HG03108 (cell line): ENCODE measurements at regions not wholly inside any gene's neighbourhood (a gene's known extent, or its start where the extent isn't known, plus 50 kb on each side); places are given as distances from the start of the nearest gene placed in this dataset.

Experiments used
- ATAC-seq: cut with Tn5 transposase; IDR thresholded peaks from one replicate; pipeline ENCODE4 v1.9.1; 2021; ENCODE audit warnings: moderate library complexity; ENCODE audit not compliant: unreplicated experiment

DNA sequence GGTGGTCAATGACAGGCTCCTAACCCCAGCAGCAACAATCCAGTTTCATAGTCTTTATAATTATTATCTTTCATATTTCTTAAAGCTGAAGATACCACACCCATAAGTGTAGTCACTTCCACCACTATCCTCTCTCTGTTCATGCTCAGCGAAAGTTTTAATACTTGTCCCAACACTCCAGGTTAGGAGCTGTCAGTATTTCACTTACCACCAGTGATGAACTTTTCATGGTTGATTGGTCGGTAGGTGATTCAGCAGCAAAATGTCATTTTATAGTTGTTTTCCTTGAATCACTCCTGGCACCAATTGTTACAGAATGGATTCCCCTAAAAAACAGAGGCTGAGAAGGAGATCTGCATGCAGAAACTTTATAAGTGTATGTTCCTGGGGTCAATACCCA is 324.9 kb downstream of the CCDC85A start:
- ATAC-seq, result no peak

DNA sequence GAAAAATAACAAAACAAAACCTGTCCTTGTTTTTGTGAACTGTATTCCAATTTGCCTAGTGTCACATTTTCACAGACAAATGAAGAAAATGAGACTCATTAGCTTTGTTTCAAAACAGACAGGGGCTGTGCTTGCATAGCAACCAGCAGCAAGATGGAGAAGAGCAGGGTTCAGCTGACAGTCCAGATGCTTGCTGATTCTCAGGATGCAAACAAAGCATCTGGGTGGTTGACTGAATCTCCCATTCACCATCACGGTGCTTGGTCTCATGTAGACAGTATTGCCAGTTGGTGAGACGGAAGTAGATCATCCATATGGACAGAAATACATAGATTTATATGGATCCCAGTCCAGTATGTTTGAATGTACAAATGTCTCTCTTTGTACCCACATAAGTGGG is 326.8 kb downstream of the CCDC85A start:
- ATAC-seq, result no peak

DNA sequence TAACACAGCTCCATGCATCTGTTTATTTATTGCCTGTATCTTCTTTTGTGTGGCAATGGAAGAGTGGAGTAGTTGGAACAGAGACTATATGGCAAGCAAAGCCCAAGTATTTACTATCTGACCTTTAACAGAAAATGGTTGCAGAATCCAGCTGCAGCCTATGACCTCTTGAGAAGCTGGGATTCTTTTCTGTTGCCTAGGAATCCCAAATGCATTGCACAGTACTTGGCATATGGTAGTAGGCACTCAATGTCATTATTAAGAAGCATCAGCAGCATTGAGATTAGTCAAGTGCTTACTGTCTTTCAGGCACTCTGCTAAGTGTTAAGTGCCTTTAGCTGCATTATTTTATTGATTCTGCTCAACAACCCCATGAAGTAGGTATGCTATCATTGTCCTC is 331.6 kb downstream of the CCDC85A start:
- no peak for ATAC-seq

DNA sequence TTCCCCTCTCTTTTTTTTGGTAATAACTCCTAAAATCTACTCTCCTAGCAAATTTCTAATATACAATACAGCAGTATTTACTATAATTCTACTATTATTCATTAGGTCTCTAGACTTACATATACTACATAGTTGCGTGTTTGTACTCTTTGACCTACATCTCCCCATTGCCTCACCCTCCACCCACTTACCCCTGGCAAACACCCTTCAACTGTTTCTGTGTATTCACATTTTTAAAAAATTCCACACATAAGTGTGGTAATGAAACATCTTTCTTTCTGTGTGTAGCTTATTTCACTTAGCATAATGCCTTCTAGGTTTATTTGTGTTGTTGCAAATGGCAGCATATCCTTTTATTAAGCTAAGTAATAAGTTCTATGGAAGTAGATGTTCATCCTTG is 336.0 kb downstream of the CCDC85A start:
- ATAC-seq, result no peak

DNA sequence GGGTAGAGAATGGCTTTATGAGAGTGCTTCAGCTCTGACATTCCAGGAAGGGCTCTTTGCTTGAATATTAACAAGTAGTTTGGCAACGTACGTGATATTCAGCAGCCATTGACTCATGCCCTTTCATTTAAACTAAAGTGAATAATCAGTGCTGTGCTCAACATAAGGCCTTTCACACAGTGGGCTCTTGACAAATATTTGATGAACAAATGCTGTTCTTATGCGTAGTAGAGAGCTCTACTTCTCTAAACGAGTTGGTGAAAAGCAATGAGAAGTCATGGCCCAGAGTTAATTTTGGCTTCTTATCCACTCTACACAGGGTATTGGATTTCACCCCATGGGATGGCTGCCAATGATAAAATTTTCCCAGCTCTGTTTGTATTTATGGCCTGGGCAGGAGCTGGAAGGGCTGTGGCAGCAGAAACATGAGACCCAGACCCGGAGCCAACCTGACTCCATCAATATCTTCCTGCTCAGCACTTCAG is 338.9 kb downstream of the CCDC85A start:
- no peak for ATAC-seq

DNA sequence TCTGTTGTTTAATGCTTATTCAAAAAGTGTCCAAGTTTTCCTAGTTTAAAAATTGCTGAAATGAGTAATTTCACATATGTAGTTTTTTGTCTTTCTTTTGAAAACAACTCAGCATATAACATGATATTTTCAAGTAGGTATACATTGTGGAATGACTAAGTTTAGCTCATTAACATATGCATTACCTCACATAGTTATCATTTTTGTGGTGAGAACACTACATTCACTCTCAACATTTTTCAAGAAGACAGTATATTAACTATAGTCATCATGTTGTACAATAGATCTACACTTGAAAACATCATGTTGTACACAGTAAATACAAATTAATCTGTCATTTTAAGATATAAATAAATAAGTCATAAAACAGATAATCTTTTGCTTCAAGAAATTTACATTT is 340.0 kb downstream of the CCDC85A start:
- ATAC-seq, result no peak

DNA sequence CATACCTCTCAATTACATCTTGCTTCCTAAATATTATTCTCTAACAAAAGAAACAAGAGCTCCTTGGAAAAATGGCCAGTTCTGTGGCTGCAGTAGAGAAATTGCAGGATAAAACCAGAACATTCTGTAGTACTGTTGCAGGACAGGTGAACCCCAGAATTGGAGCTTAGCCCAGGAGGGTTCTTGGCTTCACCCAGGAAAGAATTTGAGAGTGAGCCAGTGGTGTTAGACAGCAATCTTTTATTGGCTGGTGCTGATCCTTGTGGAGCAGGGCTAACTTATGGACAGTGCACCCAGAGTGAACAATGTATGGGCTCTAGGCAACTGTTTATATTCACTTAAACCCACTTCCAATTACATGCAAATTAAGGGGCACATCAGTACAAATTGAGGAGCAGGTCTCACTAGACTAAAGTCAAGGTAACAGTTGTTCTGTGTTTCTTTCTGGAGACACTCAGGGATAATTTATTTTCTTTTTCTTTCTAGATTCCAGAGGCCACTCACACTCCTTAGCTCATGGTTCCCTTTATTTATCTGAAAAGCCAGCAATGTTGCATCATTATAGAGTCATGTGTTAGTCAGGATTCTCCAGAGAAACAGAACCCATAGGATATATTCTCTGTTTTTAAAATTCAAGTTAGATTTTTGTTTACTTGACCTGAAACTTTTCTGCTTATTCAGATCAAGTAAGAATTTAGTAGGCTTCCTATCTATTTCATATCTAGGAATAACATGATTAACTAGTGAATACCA is 348.1 kb downstream of the CCDC85A start:
- no peak for ATAC-seq

DNA sequence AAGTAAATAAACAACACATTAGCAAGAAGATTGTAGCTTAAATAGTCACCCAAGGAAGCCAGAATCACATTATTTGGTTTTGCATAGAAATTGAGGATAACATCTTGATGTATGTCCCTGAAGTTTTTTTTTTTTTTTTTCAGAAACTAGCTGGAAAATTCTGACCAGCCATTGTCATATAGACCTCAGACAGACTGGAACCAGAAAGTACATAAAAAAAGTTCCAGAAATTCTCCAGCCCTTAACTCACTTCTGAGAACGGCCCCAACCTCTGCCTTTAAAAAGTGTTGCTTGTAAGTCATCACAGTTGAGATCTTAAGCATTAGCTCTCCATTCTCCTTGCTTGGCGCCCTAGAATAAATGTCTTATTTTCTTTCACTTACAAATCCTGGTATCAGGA is 350.5 kb downstream of the CCDC85A start:
- no peak for ATAC-seq

DNA sequence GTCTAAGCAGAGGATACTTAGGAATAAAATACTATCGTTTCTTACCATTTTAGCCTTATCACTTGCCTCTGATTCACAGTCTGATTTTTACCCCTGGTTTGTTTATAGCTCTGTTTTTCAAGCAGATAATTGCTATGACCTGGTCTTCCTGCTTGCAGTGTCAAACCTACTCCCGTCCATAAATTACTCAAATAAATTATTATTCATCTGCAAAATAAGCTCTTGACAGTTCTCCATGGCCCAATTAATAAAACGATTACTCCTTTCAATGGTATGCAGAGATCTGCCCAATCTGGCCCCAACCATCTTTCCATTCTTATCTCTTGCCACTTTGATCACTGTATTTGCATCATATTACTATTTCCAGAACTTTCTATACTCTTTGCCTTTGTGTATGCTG is 354.0 kb downstream of the CCDC85A start:
- no peak for ATAC-seq

DNA sequence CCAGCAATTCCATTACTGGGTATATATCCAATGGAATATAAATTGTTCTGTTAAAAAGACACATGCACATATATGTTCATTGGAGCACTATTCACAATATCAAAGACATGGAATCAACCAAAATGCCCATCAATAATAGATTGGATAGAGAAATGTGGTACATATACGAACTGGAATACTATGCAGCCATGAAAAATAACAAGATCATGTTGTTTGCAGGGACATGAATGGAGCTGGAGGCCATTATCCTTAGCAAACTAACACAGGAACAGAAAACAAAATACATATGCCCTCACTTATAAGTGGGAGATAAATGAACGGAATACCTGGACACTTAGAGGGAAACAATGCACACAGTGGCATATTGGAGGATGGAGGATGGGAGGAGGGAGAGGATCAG is 355.8 kb downstream of the CCDC85A start:
- no peak for ATAC-seq

DNA sequence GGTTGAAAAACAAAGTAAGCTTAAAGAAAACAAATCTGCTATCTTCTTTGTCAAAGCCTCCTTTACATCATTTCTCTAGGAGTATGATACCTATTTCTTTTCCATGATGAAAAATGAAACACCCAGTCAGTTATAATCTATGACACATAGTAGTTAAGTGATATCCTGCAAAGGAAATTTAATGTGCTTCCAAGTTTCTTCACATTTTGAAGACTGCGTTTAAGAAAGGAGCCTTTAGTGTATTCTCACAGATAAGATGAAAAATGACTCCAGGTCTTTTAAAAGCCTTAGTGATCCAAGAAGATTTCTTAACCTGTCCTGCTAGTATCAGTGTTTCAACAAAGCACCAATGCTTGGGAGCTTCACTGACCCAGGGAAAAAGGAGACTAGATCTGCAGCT is 356.7 kb downstream of the CCDC85A start:
- no peak for ATAC-seq

DNA sequence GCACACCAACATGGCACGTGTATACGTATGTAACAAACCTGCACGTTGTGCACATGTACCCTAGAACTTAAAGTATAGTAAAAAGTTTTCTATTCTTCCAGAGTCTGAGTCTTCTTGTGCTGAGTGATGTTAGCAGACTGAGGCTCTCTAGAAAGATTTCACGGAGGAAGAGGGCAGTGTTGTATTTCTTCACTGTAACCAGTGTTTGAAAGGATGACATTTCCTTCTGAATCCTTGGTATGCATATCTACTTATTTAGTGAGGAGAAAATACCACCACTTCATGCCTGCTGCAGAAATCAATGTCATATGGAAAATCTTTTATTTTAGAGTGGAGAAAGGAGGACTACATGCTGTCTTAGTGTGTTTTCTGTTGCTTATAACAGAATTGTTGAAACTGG is 357.1 kb downstream of the CCDC85A start:
- ATAC-seq, result no peak

DNA sequence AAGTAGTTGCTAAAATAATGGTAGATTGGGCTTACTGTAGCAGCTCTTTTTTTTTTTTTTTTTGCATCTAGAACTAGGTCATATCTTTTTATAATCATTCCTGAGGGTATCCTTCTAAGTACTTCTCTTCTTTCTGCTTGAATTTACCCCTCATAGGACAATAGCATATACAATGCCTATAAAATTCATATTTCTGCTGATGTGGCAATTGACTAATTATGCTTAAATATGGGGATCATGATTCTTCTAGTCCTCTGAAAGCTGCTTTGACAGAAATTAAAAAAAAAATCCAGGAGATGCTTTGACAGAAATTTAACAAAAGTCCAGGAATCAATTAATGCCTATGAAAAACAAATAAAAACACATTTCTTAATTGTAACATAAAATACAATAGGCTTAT is 358.4 kb downstream of the CCDC85A start:
- no peak for ATAC-seq

DNA sequence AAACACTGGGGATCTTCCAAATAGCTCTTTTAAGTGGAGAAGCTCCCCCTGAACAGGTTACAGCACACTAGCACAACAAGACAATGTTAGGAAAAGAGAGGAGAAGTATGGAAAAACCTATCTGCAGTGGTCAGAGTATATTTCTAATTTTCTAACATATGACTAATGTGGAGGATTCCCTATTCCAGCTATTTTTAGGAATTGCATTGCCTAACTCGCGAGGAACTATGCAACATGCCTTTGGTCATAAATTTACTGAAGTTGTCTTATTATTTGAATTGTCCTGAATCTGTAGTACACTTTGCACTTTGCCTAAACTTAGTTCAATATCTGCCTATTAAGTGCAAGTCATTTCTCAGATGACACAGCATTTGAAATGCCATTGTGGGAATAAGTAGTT is 381.4 kb downstream of the CCDC85A start:
- ATAC-seq, result no peak

DNA sequence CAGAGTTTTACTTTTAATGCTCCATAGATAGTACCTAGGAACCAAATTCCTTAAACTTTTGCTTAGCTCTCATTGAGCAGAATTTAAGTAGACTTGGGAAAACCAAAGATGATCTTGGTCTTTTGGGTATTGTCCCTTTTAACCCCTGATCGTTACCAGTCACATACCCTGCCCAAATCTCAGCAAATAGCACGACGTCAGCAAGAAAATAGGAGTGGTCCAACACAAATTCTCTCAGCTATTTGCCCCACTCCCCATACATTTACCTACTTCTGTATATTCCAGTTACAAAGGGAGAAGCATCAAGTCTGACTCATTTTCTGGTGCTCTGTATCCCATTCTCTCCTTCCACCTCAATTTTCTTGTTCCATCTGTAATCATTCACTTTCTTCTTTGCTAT is 387.3 kb downstream of the CCDC85A start:
- no peak for ATAC-seq

DNA sequence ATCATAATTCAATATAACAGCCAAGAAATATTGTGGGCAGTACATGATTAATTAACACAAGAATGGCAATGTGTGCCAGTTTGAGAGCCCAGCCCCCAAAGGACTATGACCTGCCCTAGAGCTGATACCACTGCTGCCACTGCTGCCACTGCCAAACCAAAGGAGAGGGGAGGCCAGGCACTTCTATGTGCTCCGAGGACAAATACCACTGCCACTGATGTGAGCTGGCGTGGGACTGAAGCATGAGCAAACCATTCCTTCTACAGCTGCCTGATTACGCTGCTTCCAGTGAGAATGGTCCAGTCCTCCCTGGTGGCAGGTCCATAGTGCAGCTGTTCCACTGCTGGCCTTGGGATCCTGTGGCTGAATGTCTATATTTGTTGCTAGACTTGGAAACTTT is 392.2 kb downstream of the CCDC85A start:
- ATAC-seq, result no peak

DNA sequence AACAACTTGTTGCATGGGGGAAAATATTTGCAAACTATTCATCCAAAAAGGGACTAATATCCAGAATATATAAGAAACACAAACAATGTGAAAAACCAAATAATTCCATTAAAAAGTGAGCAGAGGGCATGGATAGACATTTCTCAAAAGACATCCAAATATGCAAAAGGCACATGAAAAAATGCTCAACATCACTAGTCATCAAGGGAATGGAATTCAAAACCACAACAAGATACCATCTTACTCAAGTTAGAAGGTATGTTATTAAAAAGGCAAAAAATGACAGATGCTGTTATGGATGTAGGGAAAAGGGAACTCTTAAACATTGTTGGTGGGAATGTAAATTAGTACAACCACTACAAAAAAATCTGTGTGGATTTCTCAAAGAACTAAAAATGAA is 396.5 kb downstream of the CCDC85A start:
- ATAC-seq, result no peak

DNA sequence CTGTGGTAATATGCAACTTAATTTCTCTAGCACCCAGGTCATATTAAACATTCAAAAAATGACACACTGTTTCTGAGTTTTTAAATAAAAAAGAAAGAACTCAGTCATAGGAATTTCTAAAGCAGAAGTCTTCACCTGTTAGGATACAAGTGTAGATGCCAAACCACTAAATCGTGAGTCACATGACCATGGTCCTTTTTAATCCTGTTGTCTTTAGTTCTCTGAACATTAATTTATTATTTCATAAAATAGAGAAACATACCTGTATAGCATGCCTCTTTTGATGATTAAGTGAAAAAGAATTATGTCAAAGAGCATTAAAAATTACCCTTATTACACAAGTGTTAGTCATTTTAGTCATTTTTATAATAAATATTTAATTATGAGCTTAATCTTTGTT is 398.8 kb downstream of the CCDC85A start:
- ATAC-seq, result no peak

DNA sequence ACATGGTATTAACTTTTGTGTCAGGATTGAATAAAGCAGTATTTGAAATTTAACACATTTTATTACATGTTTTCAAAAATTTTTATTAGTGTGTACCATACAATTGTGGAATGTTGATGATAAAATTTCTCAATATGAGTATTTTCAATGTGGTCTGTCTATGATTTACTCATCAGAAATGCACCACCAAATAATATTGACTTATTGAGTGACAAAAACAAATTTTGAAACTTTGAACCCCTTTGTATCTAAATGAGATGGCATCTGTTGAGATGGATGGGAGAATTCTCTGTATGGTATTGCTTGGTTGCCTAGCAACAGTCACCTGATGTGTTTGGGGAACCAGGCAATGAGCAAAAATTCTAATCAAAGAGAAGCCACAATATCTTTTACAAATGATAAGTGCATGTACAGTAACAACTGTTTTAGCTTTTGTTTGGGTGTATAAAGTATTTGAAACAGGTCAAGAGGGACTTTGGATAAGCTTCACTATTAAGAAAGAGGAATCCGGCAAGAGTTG is 400.1 kb downstream of the CCDC85A start:
- ATAC-seq, result no peak

DNA sequence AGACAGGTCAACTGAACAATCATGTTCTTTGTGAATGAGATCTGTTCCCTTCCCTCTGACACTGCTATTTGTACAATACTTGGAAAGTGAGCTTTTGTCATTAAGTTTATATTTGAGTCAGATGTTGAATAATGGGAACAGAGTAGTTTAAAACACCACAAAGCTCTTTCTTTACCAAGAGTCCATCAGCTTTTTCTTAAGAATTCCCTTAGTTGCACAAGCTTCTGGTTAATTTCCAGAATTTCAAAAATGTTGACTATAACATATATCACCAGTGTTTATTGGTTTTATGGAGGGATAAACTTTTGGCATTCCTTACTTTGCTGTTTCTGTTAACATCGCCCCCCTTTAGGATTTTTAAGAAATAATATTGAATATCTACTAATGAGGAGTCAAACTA is 403.7 kb downstream of the CCDC85A start:
- ATAC-seq, result no peak

DNA sequence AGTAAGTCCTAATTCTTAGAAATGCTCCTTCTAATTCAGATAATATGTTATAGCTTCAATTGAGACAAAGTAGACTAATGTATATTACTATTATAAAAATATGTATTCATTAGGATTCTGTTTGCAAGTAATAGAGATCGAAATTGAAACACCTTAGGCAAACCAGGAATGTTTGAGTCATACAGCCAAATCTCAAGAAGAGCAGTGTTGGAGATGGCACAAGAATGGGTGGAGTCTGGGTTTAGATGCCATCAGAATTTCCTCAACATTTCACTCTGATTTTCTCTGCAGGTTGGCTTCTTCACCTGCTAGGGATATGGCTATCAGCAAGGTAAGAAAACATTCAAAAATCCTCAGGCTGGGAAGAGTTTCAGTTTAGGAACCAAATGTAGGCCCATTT is 405.4 kb downstream of the CCDC85A start:
- no peak for ATAC-seq

DNA sequence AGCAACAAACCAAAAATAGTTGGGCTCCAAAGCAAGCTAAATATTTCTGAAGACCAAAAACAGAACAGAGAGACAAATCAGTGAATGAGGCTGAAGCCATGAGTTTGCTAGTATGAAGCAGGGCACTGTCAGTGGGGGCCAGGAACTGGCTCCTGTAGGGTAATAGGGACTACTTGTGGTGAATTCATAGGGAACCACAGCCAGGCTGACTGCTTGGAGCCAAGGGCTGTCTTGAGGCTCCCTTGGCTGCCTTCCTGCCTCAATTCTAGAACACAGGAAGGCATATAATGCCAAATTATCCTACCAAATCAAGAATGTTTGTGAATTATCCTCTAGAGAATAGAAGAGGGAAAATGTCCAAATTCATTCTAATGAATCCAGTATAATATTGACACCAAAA is 406.0 kb downstream of the CCDC85A start:
- no peak for ATAC-seq

DNA sequence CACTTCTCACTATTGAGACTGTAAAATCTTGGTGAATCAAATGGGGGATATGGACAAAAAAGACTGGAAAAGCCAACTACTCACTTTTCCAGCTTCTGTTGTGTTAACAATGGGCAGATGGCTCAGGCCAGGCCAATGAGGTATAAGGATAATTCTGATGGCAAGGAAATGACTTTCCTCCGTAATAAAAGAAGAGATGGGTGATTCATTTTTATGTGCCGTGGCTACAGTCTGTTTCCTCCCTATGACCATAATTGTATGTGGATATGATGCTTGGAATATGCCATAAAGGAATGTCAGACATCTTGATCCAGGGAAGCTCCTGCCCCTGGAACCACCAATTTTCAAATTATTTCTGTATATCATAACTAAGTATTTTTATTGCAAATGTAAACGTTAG is 406.8 kb downstream of the CCDC85A start:
- ATAC-seq, result no peak
